CD14-positive monocyte (primary cell): ENCODE measurements at regions not wholly inside any gene's neighbourhood (a gene's known extent, or its start where the extent isn't known, plus 50 kb on each side); places are given as distances from the start of the nearest gene placed in this dataset.

Experiments used
- DNase-seq, 3 donors: peaks; one replicate each; pipeline ENCODE4 v3.0.0-alpha.2; 2011 to 2022
- H2AFZ ChIP-seq: 2 replicates; pipeline ENCODE4 v1.6.0; 2012; ENCODE audit warnings: mild to moderate bottlenecking, low read depth, low read length, inconsistent platforms; ENCODE audit not compliant: insufficient read depth, poor library complexity, severe bottlenecking
- H3K27ac ChIP-seq, 2 donors: 1 replicate in 1 of 2; 2 replicates in 1 of 2; pipeline ENCODE4 v1.5.1; 2012 to 2013; ENCODE audit warnings: low read length in 2 of 2, control low read depth in 1 of 2, inconsistent platforms in 1 of 2, low read depth in 1 of 2, mild to moderate bottlenecking in 1 of 2
- H3K27me3 ChIP-seq, 2 donors: one replicate each; pipeline versions ENCODE4 v1.6.0 to v1.6.1; 2011 to 2013; ENCODE audit warnings: low read length in 2 of 2; ENCODE audit not compliant: control insufficient read depth in 2 of 2, insufficient read depth in 2 of 2
- H3K36me3 ChIP-seq, 2 donors: replicated peaks in 1 of 2; 1 replicate in 1 of 2; 2 replicates in 1 of 2; pipeline versions ENCODE4 v1.5.1 to v1.6.1; 2012 to 2013; ENCODE audit warnings: low read length in 2 of 2, control low read depth in 1 of 2, inconsistent platforms in 1 of 2, mild to moderate bottlenecking in 1 of 2; ENCODE audit not compliant: insufficient read depth in 2 of 2, control insufficient read depth in 1 of 2
- H3K4me1 ChIP-seq, 2 donors: 1 replicate in 1 of 2; 2 replicates in 1 of 2; pipeline versions ENCODE4 v1.5.1 to v1.6.1; 2012 to 2013; ENCODE audit warnings: low read length in 2 of 2, control low read depth in 1 of 2, inconsistent platforms in 1 of 2, mild to moderate bottlenecking in 1 of 2, moderate library complexity in 1 of 2; ENCODE audit not compliant: insufficient read depth in 2 of 2, control insufficient read depth in 1 of 2
- H3K4me2 ChIP-seq: replicated peaks from 2 replicates; pipeline ENCODE3; 2012; ENCODE audit warnings: low read length, moderate library complexity, mild to moderate bottlenecking; ENCODE audit not compliant: poor library complexity, severe bottlenecking; ENCODE audit errors: extremely low read depth
- H3K4me3 ChIP-seq, 3 experiments: fragments of 200-600 bp in 1 of 3; sonication (generic) in 1 of 3; replicated peaks in 1 of 3; 1 replicate in 2 of 3; 2 replicates in 1 of 3; pipeline ENCODE4 v1.5.1; 2011 to 2013; ENCODE audit warnings: low read length in 3 of 3, mild to moderate bottlenecking in 3 of 3, control low read depth in 2 of 3, low read depth in 2 of 3, inconsistent platforms in 1 of 3, moderate library complexity in 1 of 3
- H3K79me2 ChIP-seq: 2 replicates; pipeline ENCODE4 v1.6.0; 2012; ENCODE audit warnings: mild to moderate bottlenecking, control low read depth, inconsistent platforms, low read length, moderate library complexity; ENCODE audit not compliant: insufficient read depth
- H3K9ac ChIP-seq: 2 replicates; pipeline ENCODE4 v1.6.0; 2017; ENCODE audit warnings: low read length, mild to moderate bottlenecking; ENCODE audit not compliant: insufficient read depth, poor library complexity, severe bottlenecking
- H3K9me3 ChIP-seq, 2 donors: replicated peaks in 1 of 2; 1 replicate in 1 of 2; 2 replicates in 1 of 2; pipeline versions ENCODE4 v1.5.1 to v1.6.1; 2012 to 2013; ENCODE audit warnings: low read length in 2 of 2, control low read depth in 1 of 2; ENCODE audit not compliant: control insufficient read depth in 1 of 2, insufficient read depth in 1 of 2
- H4K20me1 ChIP-seq: 2 replicates; pipeline ENCODE4 v1.6.0; 2012; ENCODE audit warnings: mild to moderate bottlenecking, low read length, control low read depth, moderate library complexity; ENCODE audit not compliant: insufficient read depth
- H3K27ac Mint-ChIP-seq, 7 donors: one replicate each; pipeline ENCODE4 v1.8.0; 2020; ENCODE audit warnings: mild to moderate bottlenecking in 7 of 7, mixed read lengths in 7 of 7, moderate library complexity in 6 of 7, inconsistent platforms in 2 of 7
- H3K27me3 Mint-ChIP-seq, 3 donors: one replicate each; pipeline ENCODE4 v1.8.0; 2021 to 2022; ENCODE audit warnings: low read depth in 3 of 3, mild to moderate bottlenecking in 3 of 3, mixed read lengths in 3 of 3, moderate library complexity in 3 of 3, inconsistent platforms in 1 of 3
- H3K36me3 Mint-ChIP-seq, 2 donors: one replicate each; pipeline ENCODE4 v1.8.0; 2020; ENCODE audit warnings: mixed read lengths in 2 of 2, inconsistent platforms in 1 of 2, mild to moderate bottlenecking in 1 of 2
- H3K4me1 Mint-ChIP-seq: one replicate; pipeline ENCODE4 v1.8.0; 2020; ENCODE audit warnings: mild to moderate bottlenecking, mixed read lengths
- H3K4me3 Mint-ChIP-seq, 2 donors: one replicate each; pipeline ENCODE4 v1.8.0; 2020; ENCODE audit warnings: mild to moderate bottlenecking in 2 of 2, mixed read lengths in 2 of 2, moderate library complexity in 1 of 2
- H3K9me3 Mint-ChIP-seq, 7 donors: one replicate each; pipeline ENCODE4 v1.8.0; 2020 to 2022; ENCODE audit warnings: mixed read lengths in 7 of 7, mild to moderate bottlenecking in 6 of 7, moderate library complexity in 6 of 7, inconsistent platforms in 2 of 7
- CTCF ChIP-seq: fragments of 200-600 bp; IDR thresholded peaks from one replicate; pipeline ENCODE4 v1.8.0; 2022; ENCODE audit warnings: antibody characterized with exemption, mild to moderate bottlenecking
- WGBS: methylation state at CpG from one replicate; pipeline ENCODE4 v1.1.5; 2013; ENCODE audit warnings: missing lambda C conversion rate; ENCODE audit not compliant: insufficient coverage; 5-methylcytosine and 5-hydroxymethylcytosine counted together
- intact Hi-C, 2 donors: fragments of 100-400 bp; cut with micrococcal nuclease; formaldehyde crosslinking; loops; one replicate each; pipeline versions ENCODE4 v1.15.0 to v1.15.1; 2023

GRCh38 chr22:47848184-47848920 is 1085.9 kb downstream of the TBC1D22A start:
- H3K4me3 Mint-ChIP-seq: no peak overlapping the region
- intact Hi-C loops: no loop called here

More at GRCh38 chr22:47848184-47848920, 1085.9 kb downstream of the TBC1D22A start:
- Histone ChIP-seq H2AFZ (no peak overlapping the region), H3K9me3 (no peaks in the 10 kb centered on the region), H3K27me3 (no peaks in the 10 kb centered on the region), H3K36me3 (no peaks in the 10 kb centered on the region), H3K27ac (no peak overlapping the region), H4K20me1 (no peaks in the 10 kb centered on the region), H3K4me2 (no peak overlapping the region), H3K79me2 (no peaks in the 10 kb centered on the region), H3K9ac (no peak overlapping the region), H3K4me3 (no peak overlapping the region), H3K4me1 (no peaks in the 10 kb centered on the region)
- TF ChIP-seq CTCF: no peak
- Mint-ChIP-seq H3K4me1 (no peaks in the 10 kb centered on the region), H3K9me3 (no peaks in the 10 kb centered on the region), H3K27ac (no peak overlapping the region), H3K27me3 (peaks cover 2 to 3% (median 3%) of the 10 kb centered on the region in 3 donors), H3K36me3 (no peaks in the 10 kb centered on the region)
- no peak for DNase-seq
- WGBS: 83% methylated on average over 10 of the region's 14 CpGs
